HG03103 (cell line): ENCODE measurements at regions not wholly inside any gene's neighbourhood (a gene's known extent, or its start where the extent isn't known, plus 50 kb on each side); places are given as distances from the start of the nearest gene placed in this dataset.
"Not testable (repeated sequence)": the region's sequence is repeated elsewhere in the genome, so short reads cannot be mapped to it uniquely, and the experiment has no call there.

ENCODE experiments used
- ATAC-seq: cut with Tn5 transposase; IDR thresholded peaks from one replicate; pipeline ENCODE4 v1.9.1; 2021; ENCODE audit warnings: low read depth; ENCODE audit not compliant: unreplicated experiment

GRCh38 chr6:71049198-71049770, 92.4 kb upstream of the B3GAT2 start:
- no peak for ATAC-seq

GRCh38 chr6:71053475-71053874, 96.6 kb upstream of the B3GAT2 start:
- no peak for ATAC-seq

- ATAC-seq: no peak
Measured at GRCh38 chr6:71056656-71057055, 99.8 kb upstream of the B3GAT2 start.

GRCh38 chr6:71066153-71066552, 109.3 kb upstream of the B3GAT2 start:
- no peak for ATAC-seq

- no peak for ATAC-seq
Measured at GRCh38 chr6:71067816-71068215, 111.0 kb upstream of the B3GAT2 start.

- ATAC-seq: no peak
Measured at GRCh38 chr6:71072508-71072907, 115.6 kb upstream of the B3GAT2 start.

- no peak for ATAC-seq
Measured at GRCh38 chr6:71077655-71078054, 120.8 kb upstream of the B3GAT2 start.

- no peak for ATAC-seq
Measured at GRCh38 chr6:71079677-71080076, 122.8 kb upstream of the B3GAT2 start.

GRCh38 chr6:71080133-71080532, 123.3 kb upstream of the B3GAT2 start:
- ATAC-seq: no peak

GRCh38 chr6:71080826-71081225, 124.0 kb upstream of the B3GAT2 start:
- no peak for ATAC-seq

- no peak for ATAC-seq
Measured at GRCh38 chr6:71082033-71082650, 125.3 kb upstream of the B3GAT2 start.

GRCh38 chr6:71083308-71083820, 126.5 kb upstream of the B3GAT2 start:
- ATAC-seq: no peak

GRCh38 chr6:71088166-71088565, 131.3 kb upstream of the B3GAT2 start:
- no peak for ATAC-seq

GRCh38 chr6:71090217-71090616, 133.4 kb upstream of the B3GAT2 start:
- ATAC-seq: no peak

GRCh38 chr6:71091167-71091566, 134.3 kb upstream of the B3GAT2 start:
- ATAC-seq: no peak

- ATAC-seq: no peak
Measured at GRCh38 chr6:71091956-71092355, 135.1 kb upstream of the B3GAT2 start.

GRCh38 chr6:71097264-71097663, 140.4 kb upstream of the B3GAT2 start:
- ATAC-seq: not testable (repeated sequence)

- ATAC-seq: no peak
Measured at GRCh38 chr6:71099649-71100048, 142.8 kb upstream of the B3GAT2 start.

GRCh38 chr6:71103130-71103529, 146.3 kb upstream of the B3GAT2 start:
- ATAC-seq: no peak

GRCh38 chr6:71103641-71104040, 146.8 kb upstream of the B3GAT2 start:
- ATAC-seq: no peak

- ATAC-seq: no peak
Measured at GRCh38 chr6:71106276-71106675, 149.4 kb upstream of the B3GAT2 start.

GRCh38 chr6:71107911-71108420, 151.1 kb upstream of the B3GAT2 start:
- ATAC-seq: no peak
